HG03565 (cell line): ENCODE measurements at regions not wholly inside any gene's neighbourhood (a gene's known extent, or its start where the extent isn't known, plus 50 kb on each side); places are given as distances from the start of the nearest gene placed in this dataset.

ENCODE experiments used
- ATAC-seq: cut with Tn5 transposase; IDR thresholded peaks from one replicate; pipeline ENCODE4 v1.9.1; 2021; ENCODE audit warnings: mild to moderate bottlenecking, moderate library complexity; ENCODE audit not compliant: unreplicated experiment

GRCh38 chr5:146940295-146940694 lies 61.7 kb upstream of the PPP2R2B start:
- ATAC-seq = no peak

- no peak for ATAC-seq
Observed at GRCh38 chr5:146944019-146944418, 65.5 kb upstream of the PPP2R2B start.

DNA sequence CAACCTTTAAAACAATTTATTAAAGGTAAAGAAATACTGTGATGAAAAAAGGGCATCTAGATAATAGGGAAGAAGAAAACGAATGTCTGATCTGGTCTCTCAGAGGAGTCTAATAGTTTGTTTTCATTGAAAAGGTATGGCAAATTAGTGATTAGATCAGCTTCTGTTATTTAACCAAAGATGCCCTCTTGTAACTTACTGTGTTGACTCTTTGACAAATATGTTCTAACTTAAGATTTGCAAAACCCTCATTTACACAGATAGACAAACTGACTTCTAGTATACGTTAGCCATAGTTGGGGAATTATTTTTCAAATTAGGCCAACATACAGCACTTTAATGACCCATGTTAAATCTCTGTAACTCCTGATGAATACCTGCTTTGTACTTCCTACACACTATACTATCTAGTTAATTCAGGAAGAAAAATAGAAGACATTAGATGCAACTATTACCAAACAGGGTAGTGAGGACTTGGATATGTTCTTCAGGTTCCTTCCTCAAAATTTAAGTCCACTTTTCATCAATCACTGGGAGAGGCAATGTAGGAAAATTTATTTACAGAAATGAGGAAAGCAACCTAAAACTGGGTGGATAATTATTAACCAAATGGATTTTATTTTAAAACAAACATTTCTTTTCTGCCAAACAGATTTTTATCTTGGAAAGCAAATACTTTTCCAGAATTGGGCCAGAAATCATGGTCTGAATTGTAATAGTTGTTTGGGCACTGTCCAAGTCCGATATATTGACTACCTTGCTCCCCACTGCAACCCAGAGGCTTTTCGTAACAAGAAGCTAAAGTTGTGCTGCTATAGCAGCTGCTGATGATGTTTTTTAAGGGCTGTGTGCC lies 66.4 kb upstream of the PPP2R2B start:
- ATAC-seq = no peak

- no peak for ATAC-seq
Observed at GRCh38 chr5:146945617-146946084, 67.1 kb upstream of the PPP2R2B start.

DNA sequence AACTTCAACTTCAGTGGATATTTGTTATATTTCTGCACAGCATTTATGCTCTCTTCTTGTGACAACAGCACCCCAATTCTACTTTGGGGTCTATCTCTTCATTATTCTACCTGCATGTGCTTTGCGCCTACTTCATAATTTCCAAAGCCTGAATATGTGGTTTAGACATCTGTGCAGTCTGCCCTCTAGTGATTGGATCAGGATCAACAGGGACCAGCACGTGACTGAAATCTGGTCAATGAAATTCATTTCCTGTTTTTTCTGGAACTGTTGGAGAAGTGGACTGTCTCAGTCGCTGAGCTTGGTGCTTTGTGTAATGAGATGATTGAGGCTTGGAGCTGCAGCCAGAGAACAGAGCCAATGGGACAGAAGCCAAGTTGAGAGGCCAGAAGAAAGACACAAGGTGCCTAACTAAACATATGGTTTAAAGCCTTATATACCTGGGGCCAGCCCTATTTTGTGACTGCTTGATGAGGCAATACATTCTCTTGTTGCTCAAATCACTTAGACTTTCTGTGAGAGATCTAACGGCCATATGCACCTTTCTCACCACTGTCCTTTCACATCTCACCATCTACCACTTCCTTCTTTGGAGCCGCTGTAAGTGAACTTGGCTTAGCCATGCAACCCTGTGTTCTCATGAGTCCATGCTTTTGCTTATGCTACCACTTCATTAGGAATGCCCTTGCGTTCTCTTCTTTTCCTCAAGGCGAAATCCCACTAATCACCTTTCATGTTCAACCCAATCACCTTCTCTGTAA lies 68.8 kb upstream of the PPP2R2B start:
- no peak for ATAC-seq

GRCh38 chr5:146948666-146949065 lies 70.1 kb upstream of the PPP2R2B start:
- no peak for ATAC-seq

- no peak for ATAC-seq
Observed at GRCh38 chr5:146952168-146952567, 73.6 kb upstream of the PPP2R2B start.

- ATAC-seq = no peak
Observed at GRCh38 chr5:146956217-146956616, 77.7 kb upstream of the PPP2R2B start.

- ATAC-seq = no peak
Observed at GRCh38 chr5:146959360-146959759, 80.8 kb upstream of the PPP2R2B start.

GRCh38 chr5:146962801-146963355 lies 84.3 kb upstream of the PPP2R2B start:
- no peak for ATAC-seq

DNA sequence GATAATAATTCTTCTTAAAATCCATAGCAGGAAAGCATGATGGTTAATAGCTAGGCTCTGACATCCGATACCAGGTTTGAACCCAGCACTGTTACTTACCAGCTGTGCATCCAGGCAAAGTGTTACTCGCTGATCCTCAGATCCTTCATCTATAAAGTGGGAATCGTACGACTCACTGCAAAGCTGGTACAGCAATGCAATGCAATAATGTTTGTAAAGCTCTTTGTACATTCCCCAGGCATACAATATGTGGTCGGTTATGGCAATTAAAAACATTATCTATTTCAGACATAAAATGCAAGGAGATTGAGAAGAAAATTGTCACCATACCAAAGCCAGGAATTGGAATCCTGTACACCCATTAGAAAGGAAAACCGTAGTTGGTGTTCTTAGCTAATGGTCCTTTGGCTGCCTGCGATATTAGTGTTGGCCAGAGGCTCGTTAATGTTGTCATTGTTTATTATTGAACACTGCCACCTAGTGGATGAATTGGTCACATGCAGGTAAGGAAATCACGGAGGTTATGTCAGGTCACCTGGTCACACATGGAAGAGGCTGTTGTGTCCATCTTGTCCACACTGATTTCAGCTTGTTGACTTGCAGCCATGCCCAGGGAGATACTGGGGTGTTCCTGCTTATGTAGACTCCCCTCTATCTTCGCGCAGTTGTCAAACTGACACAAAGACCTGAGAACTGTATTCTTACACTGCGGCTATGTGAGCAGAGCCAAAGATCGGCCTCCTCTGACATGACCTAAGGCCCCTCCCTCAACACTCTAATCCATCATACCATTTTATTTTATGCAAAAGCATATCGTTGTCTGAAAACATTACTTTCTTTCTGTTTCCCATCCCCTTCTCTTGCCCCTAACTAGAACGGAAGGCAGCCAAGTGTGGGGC lies 87.5 kb upstream of the PPP2R2B start:
- ATAC-seq = peak; percentile 97

- no peak for ATAC-seq
Observed at GRCh38 chr5:146967646-146968045, 89.1 kb upstream of the PPP2R2B start.

DNA sequence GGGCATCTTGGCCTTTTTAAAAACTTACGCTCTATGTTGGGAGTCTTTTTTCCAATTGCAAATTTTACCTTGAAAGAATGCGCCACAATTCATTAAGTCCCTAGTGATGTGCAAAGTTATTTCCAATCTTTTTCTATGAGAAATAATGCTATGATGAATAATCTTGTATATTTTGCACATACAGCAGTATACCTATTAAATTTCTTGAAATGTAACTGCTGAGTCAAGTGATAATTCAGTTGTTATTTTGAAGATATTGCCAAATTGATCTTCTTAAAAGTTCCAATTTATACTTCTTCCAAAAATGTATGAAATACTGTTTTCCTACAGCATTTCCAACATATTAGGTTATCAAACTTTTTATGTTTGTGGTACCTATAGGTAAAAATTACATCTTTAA lies 92.8 kb upstream of the PPP2R2B start:
- no peak for ATAC-seq

DNA sequence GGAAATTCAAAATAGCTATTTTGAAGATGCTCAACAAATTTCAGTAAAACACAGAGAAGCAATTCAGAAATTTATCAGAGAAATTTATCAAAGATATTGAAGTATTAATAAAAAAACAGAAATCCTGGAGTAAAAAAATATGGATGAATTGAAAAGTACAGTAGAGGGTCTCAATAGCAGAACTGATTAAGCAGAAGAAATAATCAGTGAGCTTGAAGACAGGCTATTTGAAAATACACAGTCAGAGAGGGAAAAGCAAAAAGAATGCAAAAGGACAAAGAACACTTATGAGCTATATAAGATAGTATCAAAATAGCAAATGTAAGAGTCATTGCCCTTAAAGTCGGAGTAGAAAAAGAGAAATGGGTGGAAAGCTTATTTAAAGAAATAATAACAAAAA lies 107.9 kb upstream of the PPP2R2B start:
- ATAC-seq = no peak

DNA sequence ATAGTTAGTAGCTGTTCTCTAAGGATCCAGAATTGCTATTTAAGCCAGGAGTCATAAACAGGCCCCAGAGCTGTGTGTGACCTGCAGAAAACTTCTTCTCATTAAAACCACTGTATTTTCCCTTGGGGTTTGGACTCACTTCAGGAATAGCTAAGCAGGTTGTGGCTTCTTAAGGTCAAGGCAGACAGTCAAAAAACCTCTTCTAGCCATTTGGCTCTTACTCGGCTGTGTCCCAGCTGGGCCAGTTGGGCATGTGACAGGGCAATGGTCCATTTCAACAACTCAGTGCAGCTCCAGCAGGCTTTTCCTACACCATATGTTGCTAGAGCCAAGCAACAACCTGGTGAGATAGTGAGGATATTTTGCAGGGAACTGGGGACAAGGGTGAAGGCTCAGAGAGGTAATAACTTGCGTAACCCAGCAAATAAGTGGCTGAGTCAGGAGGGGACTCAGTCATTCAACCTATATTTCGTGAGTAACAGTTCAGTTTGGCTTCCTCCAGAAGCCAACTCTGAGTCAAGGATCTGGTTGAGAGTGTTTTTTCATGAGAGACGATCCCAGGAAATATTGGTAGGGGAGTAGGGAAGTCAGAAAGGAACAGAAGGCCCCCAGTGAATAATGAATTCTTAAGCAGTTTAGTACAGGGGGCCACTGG lies 115.4 kb upstream of the PPP2R2B start:
- no peak for ATAC-seq

DNA sequence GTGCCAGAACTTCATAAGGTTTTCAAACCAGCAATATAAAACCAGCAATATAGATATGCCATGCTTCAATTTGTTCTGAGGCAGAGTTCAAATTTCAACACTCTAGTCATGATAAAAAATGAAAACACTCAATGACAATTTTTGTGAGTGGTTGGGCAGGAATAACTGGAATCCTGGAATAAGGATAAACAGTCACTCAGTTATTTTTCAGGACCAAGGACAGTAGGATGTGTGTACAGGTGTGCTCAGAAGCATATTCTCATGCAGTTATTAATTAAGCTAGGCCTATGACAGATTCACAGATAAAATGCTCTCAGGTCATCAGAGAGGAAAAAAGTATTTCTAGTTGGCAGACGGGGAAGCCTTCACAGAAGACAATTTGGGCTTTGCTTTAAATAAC lies 117.3 kb upstream of the PPP2R2B start:
- ATAC-seq = no peak

DNA sequence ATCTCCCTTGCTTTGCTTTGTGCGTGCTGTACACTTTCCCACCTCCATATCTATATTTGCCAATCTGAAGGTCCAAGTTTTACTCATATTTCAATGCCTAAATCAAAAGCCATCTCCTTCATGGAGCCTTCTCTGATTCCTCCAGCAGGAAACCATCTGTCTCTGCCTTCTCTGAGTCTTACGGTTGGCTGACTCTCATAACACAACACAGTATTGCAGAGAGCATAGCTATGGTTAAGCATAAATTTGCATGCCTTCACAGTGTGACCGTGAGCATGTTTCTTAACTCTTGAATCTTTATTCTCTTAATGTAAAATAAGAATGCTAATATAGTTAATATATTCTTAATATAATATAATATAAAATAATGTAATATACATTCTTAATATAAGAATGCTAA lies 136.8 kb upstream of the PPP2R2B start:
- ATAC-seq = no peak

- ATAC-seq = no peak
Observed at GRCh38 chr5:147017191-147017590, 138.6 kb upstream of the PPP2R2B start.

DNA sequence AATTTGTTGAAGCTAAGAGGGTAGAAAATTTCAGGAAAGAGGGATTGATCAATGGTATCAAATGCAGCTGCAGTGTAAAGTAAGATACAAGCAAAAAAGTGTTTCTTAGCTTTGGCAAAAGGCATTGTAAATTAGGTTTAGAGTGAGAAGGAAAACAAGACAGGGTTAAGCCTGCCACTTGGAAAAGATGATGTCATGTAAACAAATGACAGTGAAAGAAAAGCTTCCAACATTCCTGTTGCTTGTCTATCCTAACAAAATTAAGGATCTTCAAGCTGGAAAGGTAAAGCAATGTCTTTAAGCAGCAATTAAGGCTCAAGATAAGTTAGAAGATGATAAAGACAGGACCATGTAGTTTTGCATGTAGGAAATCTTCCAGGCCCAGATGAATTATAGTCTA lies 139.1 kb upstream of the PPP2R2B start:
- no peak for ATAC-seq

DNA sequence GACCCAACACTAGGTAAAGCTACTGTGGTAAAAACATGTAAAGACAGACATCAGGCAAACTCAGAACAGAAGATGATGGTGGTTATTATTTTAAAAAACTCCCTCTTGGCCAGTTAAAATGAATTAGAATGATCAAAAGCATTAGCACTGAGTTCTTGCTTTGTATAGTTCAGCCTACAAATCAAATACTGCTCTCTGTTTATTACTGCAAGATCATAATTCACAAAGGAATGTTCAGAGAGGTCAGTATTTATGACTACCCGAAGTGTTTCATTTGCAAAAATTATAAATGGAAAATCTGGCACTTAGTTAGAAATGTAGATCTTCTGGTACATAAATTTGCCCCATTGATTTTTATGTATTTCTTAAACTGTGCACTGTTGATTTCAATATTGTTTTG lies 140.3 kb upstream of the PPP2R2B start:
- no peak for ATAC-seq
